AG08395 (cell line): ENCODE measurements at regions not wholly inside any gene's neighbourhood (a gene's known extent, or its start where the extent isn't known, plus 50 kb on each side); places are given as distances from the start of the nearest gene placed in this dataset.

Source experiments
- DNase-seq: peaks from one replicate; pipeline ENCODE4 v3.0.0; 2012; ENCODE audit warnings: mixed read lengths, low spot score

DNA sequence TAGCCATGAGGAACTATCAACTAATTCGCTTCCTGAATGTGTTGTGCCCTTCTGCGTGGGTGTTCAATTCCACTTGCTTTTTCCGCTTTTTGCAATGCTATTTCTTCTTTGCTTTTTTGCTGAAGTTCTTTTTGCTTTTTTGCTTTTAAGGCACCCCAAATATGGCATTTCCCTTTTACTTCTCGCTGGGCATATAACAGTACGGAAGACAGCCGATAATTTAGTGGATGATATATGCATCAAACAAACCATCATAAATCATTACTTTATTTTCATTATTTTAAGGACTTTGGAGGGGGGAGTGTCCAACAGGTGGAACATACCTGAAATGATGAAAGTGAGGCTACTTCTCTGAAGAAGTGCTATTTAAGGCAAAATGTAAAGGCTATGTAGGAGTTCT is 277.0 kb upstream of the MTPN start:
- DNase-seq = no peak

DNA sequence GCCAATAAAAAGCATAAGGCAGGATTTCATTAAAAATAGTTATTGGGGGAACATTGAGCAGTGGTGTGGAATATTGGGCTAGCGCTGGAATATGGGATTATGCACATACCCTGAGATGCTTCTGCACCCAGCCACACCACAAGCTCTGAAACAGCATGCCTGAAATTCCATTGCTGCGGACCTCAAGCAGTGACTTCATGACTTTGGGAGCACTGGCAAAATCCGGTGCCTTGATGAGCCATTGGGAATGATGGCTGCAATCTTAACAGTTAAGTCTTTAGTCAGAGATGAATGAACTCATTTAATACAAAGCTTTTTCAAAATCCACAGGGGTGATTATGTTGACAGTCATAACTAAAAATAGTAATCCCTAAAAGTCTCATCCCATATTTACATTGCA is 274.7 kb upstream of the MTPN start:
- peak; percentile 4 for DNase-seq

DNA sequence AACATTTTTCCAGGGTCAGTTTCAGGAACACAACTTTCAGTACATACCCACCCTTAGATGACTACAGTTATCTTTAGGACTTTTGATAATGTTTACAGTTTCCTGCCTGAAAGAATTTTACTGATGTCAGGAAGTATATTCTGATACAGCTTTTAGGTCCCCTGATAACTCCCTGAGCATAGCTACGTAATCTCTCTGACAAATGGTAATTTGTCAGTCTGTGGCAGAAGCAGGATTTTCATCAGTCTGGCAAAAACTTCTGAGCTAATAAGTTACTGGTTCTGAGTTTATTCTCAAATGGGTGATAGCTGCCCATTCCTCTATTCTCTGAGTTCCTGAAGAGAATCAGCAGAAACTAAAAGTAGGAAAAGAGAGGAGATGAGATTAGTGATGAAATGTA is 270.1 kb upstream of the MTPN start:
- DNase-seq = no peak

DNA sequence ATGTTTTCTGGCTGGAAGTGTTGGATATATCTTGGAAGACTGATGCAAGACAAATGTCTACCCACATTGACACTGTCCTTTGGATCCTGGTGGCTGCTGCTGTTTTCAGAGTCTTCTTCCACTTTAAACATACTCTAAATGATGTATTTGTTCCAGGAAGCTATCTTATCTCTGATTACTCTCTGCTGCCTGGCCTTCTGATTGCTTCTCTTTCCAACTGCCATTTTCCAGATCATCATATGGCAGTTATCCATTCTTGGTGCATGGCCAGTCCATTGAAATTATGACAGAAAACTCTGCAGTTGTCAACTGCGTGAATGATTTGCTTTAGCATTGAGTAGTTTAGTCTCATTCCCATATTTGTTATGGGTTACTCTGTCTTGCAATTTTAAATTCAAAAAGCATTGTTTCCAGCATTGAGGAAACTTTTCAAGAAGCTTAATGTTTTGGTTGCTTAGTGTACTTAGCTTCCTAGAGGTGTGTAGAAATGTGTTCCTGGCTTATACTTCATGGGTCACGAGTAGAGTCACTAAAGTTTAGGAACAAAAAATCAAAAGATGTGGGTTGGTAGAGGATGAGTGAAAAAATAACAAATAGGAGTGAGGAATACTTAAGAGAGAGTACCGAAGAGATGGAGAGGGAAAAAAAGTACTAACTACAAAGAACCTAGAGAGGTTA is 268.3 kb upstream of the MTPN start:
- DNase-seq = no peak

DNA sequence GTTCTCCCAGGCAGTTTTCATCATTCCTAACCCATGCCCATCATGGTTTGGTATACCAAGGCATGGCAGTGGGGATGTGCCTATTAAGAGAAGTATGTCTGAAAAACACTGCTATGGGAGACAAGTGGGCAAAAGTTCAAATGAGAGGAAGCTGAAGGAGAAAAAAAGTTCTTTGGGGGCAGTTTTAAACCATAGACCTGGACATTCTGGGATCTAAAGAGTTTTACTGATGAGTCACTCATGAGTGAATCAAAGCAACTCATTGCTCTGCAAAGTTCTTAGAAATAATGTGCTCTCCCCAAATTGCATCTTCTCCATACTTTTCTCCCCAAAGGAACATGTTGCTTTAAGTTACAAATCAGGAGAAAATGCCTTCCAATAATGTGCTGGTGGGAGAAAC is 256.9 kb upstream of the MTPN start:
- no peak for DNase-seq

DNA sequence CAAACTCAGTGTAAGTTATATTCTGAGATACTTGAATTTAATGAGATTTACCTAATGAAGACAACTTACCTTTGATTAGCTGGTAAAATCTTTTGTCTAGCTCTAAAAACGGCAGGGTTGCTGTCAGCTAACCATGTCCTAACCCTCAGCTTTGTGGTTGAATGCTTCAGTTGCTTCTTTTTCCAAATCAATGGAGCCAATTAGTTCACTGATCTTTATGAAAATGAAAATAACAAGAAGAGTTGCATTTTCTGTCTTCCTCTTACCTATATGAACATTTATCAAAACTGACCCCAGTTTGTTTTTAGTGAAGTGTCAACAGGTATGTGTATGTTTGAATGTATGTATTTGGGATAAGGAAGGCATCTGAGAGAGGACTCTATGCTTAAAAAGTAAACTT is 253.1 kb upstream of the MTPN start:
- no peak for DNase-seq

DNA sequence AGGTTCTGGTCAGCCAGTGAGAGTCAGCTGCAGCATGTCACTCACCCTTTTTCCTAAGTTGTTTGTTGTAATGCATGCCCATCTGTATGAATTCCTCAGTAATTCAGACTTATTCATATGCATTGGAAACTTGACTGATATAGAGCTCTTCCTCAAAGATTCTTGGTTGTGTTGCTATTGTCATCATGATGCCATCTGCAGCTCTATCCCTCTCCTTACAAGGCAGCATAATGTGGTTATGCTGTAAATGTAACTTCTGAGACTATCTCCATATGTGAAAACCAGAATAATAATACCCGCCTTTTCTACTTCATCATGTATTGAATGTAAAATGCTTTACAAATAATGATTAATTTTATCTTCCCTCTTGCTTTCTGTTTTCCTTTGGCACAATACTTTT is 252.6 kb upstream of the MTPN start:
- no peak for DNase-seq

DNA sequence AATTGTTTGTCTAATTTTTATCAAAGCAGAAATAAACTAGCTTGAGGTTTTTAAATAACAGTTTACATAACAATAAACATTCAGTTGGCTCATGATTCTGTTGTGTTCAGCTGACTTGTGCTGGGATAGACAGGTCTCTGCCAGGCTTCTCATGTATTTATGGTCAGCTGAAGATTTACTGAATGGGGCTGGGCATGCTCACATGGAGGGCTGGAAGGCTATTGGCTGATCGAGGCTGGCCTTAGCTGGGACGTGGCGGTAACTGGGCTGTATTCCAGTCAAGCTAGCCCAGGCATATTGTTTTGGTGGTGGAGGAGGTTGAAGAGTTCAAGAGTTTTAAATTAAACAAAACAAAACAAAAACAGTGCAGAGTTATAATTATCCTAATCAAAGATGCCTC is 251.0 kb upstream of the MTPN start:
- DNase-seq = no peak

DNA sequence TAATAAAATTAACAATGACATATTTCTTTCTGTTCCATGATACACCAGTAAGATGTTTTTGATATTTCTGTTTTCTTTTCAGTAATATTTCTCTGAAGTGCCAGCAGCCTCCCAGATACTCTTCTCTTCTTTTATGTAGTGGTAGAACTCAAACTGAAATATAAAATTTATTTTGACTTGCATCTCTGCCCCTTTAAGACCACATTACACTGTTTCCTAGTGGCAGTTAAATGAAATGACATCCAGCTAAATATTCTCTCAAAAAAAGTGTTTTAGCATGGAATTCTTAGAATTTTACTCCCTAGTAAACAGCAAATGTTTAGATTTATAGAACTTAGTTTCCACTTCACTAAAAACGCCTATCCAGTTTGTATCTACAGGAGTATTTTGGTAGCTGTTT is 237.2 kb upstream of the MTPN start:
- DNase-seq = no peak

DNA sequence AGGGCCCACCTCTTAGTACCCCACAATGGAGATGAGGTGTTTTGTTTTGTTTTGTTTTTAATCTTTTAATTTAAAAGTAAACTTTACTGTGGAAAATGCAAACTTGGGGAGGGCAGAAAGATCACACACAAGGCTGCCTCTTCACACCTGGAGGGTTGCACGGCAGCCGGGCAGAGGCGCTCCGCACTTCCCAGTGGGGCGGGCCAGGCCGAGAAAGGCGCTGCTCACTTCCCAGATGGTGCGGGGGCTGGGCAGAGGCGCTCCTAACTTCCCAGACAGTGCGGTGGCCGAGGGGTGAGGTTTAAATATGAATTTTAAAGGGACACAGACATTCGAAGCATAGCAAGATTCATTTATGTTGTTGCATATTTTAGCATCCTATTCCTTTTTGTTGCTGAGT is 235.9 kb upstream of the MTPN start:
- no peak for DNase-seq

DNA sequence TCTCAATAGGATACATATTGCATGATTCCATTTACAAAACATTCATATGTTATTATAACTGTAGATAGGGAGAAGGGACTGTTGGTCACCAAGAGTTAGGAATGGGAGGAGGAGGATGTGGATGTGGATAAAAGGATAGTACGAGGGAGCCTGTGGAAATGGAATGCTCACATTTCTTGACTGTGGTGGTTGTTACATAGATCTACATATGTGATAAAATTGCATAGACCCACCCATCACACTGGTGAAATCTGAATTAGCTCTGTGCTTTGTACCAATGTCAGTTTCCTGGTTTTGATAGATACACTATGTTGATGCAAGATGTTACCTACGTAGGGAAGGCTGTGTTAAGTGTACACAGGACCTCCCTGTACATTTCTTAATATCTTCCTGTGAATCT is 233.5 kb upstream of the MTPN start:
- DNase-seq = no peak

DNA sequence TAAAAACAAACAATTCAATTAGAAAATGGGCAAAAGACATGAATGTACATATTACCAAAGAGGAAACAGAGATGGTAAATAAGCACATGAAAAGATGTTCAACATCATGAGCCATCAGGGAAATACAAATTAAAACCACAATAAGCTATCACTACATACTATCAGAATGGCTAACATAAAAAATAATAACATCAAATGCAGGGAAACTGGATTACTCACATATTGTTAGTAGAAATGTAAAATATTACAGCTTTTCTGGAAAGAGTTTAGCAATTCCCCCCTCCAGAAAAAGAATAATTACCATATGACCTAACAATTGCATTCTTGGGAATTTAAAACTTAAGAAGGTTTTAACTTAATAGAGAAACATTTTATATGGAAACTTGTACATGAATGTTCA is 232.9 kb upstream of the MTPN start:
- DNase-seq = no peak

DNA sequence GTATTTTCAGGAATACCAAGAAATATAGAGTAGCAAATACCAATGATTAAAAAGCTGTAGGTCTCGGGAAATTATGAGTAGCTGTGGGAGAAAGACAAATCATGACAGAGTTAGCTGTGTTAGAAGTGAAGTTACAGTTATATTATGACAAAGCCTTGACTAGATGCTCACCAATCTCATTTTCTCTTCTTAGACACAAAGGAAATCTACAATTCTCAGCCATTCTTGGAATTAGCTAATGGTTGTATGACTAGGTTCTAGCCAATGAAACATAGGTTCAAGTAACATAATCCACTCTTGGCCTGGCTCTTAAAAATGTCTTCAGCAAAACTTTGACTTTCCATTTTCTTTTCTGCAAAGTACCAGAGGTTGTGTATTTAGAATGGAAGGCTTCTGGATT is 228.8 kb upstream of the MTPN start:
- no peak for DNase-seq

DNA sequence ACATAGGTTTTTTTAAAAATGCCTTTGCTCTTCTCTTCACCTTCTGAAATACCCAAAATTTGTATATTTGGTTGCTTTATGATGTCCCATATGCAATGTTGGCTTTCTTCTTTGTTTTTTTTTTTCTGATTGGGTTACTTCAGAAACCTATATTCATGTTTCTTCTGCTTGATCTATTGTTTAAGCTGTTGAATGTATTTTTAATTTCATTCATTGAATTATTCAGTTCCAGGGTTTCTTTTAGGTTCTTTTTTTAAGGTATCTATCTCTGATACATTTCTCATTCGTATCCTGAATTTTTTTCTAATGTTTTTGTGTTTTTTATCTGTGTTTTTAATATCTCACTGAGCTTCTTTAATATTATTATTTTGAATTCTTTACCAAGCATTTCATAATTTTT is 221.0 kb upstream of the MTPN start:
- no peak for DNase-seq

DNA sequence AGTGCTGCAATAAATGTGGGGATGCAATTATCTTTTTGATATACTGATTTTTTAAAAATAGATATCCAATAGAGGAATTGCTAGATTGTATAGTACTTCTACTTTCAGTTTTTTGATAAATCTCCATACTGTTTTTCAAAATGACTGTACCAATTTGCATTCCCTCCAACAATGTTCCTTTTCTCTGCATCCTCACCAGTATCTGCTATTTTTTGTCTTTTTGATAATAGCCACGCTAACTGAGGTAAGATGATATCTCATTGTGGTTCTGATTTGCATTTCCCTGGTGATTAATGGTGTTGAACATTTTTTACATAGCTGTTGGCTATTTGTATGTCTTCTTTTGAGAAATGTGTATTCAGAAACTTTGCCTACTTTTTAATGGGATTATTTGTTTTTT is 217.7 kb upstream of the MTPN start:
- no peak for DNase-seq

DNA sequence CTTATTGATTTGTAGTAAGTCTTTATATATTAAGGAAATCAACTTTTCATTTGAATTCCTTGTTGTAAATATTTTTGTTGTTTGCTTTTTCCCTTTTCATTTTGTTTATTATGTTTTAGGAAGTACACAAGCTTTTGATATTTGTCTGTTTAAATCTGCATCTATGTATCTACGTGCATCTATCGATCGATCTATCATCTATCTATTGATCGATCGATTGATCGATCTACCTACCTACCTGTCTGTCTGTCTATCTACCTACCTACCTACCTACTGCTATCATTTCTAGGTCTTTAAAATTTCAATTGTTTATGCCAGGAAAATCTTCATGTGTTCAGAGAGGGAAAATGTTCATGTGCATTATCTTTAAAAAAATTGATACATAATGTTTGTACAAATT is 216.8 kb upstream of the MTPN start:
- DNase-seq = no peak

DNA sequence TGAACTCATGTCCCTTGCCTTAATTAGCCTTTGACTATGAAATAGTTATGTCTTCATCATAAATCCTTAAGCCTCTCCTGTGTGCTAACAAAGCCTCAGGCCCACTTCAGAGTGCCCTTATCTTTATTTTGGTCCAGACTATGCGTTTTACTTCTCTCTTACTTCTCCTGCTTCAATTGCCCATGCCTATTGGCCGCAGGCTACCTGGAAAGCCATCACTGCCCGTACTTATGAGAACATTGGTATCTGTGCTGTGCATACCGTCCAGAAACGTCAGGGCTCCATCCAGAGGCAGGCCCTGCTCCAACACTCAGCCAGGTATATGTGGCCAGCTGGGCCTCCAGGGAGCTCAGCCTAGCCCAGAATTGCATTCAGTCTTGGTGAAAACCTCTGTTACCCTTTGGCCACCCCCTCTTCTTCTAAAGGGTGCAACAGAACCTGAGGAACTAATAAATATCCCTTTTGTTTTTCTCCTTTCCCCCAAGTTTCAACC is 212.4 kb upstream of the MTPN start:
- no peak for DNase-seq

DNA sequence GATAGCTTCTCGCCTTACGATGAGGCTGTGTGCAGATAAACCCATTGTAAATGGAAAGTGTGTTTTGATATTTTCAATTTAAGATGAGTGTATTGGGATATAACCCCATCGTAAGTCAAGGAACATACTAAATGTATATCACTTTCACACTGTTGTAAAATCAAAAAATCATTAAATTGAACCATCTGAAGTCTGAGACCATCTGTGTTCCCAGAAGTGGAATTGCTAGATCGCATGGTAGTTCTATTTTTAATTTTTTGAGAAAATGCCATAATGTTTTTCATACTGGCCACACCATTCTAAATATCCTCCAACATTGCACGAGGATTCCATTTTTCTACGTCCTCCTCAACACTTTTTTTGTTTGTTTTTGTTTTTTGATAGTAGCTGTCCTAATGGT is 209.1 kb upstream of the MTPN start:
- no peak for DNase-seq

DNA sequence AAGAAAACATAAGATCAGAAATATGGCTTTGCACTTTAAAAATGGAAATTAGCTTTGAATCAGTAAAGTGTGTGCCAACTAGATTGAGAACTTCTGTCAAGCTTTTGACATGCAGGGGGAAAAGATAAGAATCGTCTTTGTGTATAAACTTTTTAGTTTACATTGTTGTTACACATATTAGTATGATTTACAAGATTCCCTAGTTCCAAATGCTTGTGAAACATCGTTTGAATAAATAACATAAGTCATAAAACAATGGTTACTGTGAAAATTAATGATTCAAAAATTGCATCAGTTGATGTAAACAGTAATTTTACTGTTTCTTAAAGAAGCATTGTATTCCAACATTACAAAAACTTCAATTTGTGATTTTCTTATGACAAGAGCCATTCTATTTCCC is 207.6 kb upstream of the MTPN start:
- no peak for DNase-seq

DNA sequence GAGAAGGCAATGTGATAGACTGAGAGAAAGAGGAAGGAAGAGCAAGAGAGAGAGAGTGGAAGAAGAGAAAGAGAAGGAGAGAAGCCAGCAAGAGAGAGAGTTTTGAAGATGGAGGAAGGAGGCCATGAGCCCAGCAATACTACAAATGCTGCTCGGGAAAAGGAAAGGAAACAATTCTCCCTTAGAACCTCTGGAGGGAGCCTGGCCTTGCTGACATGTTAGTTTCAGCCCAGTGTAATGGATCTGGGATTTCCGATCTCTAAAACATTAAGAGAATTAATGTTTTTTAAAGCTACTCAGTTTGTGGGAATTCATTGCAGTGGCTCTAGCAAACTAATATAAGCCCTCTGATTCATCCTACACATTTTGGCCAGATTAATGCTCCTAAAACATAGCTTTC is 206.8 kb upstream of the MTPN start:
- DNase-seq = no peak

DNA sequence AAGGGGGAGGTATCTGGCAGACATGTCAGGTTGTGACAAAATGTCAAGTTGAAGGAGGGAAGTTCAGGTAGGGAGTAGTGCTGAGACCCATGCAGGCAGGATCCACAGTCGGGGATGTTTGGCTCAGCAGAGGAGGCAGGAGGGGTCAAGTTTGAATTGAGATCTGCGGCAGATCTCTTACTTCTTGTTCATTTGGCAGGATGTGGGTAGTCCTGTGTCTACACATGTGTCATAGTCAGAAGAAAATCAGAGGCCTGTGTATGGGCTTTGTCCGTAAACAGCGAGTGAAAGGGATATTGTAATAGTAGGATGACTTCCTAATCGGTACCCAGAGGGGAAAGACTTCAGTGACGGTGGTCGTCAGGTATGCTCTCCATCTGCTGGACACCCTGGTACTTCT is 203.8 kb upstream of the MTPN start:
- no peak for DNase-seq

DNA sequence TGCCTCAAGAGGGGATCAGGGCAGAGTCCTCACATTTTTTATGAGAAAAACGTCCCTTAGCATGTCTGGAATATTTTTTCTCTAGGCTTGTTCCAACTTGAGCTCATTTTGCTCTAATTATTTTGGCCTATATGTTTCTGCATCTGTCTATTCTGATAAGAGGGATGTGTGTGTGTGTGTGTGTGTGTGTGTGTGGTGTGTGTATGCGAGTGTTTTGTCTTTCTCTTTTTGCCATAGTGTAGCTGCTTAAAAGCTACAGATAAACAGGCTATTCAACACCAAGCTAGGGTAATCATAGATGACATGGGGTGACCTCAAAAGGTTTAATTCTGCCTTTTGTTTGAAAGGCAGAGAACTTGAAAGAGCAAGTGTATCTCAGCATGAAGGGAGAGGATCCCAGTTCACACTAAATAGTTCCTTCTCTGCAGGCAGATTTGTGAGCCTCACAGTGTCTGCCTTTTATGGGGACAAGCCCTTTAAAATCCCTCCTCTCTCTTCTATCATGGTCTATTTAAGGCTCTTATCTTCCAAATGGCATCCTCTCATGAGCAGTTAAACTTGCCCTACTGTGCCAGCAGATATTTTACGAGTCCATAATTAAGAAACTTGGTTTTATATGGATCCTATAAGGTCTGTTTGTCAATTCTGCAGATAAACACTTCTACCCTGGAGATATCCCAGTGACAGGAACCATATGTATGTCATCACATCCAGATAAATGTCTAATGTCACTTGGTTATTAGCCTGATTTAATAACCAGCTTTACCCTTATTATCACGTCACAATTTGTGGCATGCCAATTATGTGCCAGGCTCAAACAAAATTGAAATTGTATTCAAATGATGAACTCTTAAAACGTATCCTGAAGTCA is 202.9 kb upstream of the MTPN start:
- no peak for DNase-seq

DNA sequence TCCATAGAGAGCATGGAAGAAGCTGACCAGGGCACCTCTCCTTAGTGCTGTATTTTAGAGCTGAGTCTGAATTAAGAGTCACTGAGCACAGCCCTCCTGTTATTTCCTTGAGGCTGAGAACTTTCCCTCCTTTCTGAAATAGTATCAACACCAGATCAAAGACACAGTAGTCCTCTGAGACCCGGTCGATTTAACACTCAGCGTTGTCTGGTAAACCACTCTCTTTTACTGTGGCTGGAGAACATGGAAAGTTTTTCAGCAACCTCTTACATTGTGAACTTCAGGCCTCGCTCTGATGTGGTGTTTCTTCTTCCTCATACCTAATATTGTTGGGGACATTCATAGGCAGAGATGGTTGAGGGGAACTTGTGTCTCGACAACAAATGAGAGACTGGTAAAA is 202.0 kb upstream of the MTPN start:
- DNase-seq = no peak
